Peyer's patch (tissue), 4 donors: ENCODE measurements at regions not wholly inside any gene's neighbourhood (a gene's known extent, or its start where the extent isn't known, plus 50 kb on each side); places are given as distances from the start of the nearest gene placed in this dataset.

ENCODE experiments used
- POLR2A ChIP-seq, 2 donors: fragments of 450-650 bp; IDR thresholded peaks; one replicate each; pipeline ENCODE4 v1.5.1; 2017; ENCODE audit warnings: antibody characterized with exemption in 2 of 2, mild to moderate bottlenecking in 2 of 2, moderate library complexity in 2 of 2
- TF ChIP-seq, protein P1 (sequence below), 6 experiments: fragments of 450-650 bp in 4 of 6; fragments of 200-600 bp in 2 of 6; sonication (generic) in 1 of 6; IDR thresholded peaks; one replicate each; pipeline ENCODE4 v1.5.1; 2017 to 2019; ENCODE audit warnings: antibody characterized with exemption in 6 of 6, mild to moderate bottlenecking in 3 of 6, moderate library complexity in 1 of 6

DNA sequence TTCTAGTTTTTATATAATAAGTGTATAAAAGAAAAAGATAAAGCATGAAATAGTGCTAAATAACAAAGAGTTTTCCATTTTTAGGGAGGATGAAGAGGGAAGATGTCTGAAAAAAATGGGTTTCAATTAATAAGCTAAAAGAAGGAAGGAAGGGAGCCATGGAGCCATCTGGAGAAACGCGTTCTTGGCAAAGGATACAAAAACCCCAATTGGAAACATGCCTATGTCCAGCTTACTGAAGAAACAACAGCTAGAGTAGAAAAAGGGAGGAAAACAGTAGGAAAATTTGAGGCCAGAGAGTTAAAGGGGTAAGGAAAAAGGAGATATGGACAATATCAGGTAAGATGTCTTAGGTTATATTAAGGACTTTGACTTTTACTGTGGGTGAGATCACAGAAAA, 416.2 kb upstream of the GHITM start:
- TF ChIP-seq POLR2A (IDR thresholded peaks at IDR 0.05) = no peak
- TF ChIP-seq, protein P1, sequence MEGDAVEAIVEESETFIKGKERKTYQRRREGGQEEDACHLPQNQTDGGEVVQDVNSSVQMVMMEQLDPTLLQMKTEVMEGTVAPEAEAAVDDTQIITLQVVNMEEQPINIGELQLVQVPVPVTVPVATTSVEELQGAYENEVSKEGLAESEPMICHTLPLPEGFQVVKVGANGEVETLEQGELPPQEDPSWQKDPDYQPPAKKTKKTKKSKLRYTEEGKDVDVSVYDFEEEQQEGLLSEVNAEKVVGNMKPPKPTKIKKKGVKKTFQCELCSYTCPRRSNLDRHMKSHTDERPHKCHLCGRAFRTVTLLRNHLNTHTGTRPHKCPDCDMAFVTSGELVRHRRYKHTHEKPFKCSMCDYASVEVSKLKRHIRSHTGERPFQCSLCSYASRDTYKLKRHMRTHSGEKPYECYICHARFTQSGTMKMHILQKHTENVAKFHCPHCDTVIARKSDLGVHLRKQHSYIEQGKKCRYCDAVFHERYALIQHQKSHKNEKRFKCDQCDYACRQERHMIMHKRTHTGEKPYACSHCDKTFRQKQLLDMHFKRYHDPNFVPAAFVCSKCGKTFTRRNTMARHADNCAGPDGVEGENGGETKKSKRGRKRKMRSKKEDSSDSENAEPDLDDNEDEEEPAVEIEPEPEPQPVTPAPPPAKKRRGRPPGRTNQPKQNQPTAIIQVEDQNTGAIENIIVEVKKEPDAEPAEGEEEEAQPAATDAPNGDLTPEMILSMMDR (IDR thresholded peaks at IDR 0.05) = no peak
